HG03565 (cell line): ENCODE measurements at regions not wholly inside any gene's neighbourhood (a gene's known extent, or its start where the extent isn't known, plus 50 kb on each side); places are given as distances from the start of the nearest gene placed in this dataset.
"Not testable (repeated sequence)": the region's sequence is repeated elsewhere in the genome, so short reads cannot be mapped to it uniquely, and the experiment has no call there.

Source experiments
- ATAC-seq: cut with Tn5 transposase; IDR thresholded peaks from one replicate; pipeline ENCODE4 v1.9.1; 2021; ENCODE audit warnings: mild to moderate bottlenecking, moderate library complexity; ENCODE audit not compliant: unreplicated experiment

- ATAC-seq, result no peak
Observed at GRCh38 chr3:182389071-182389815, 404.1 kb upstream of the ATP11B start.

DNA sequence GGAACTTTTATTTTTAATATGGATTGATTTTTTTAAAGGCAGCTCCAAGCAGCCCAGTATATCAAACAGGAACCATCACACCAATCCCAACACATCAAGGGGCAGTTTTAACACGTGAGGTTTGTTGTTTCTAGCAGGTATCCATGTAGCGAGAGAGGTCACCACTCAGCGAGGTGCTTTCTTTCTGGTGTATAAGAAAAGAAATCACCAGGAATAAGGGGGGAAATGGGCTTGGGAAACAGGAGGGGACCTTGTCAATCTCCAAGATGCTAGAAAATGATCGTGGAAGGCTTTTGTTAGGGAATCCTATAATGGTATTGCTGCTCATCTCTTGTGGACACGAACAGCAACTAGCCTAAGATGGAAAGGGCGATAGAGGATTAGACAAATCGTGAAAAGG lies 402.9 kb upstream of the ATP11B start:
- ATAC-seq, result no peak

GRCh38 chr3:182392182-182392937 lies 400.9 kb upstream of the ATP11B start:
- ATAC-seq, result no peak

DNA sequence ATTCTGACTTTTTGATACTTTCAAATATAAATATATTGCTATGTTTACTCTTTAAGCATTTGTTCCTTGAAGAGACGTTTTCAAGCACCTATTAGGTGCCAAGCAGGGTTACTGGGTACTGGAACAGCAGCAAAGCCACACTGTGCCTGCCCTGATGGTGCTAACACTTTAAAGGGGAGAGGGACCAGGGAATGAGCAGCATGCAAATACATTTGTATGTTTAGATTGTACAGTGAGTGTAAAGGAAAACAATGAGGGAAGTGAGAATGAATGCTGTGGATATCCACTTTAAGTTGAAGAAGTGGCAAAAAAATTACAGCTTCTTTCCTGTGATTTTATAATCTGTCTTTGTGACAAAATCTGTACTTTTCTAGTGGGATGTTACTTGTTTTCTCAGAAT lies 400.2 kb upstream of the ATP11B start:
- ATAC-seq, result no peak

DNA sequence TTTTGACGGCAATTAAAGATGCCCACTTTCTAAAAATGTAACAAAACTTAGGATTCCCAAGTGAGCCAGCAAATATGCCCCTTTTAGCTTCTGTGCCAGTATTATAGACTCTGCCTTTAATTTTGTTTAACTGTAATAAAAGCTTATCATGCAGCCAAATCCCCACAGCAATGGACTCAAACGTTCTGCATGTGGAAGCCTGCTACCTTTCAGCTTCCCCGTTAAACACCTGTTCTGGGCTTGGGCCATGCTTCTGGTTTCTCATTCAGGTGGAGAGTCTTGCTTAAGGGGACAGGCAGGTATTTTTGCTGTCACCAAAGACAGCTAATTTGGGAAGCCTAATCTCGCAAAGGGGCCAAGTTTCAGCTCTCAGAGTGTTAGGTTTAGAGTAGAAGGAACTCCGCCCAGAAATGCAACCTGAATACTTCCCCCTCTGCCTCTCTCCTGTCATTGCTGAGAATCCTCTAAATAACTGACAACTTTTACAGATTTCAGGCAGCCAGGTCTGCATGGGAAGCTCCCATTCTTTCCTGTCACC lies 399.4 kb upstream of the ATP11B start:
- ATAC-seq, result no peak

- ATAC-seq, result no peak
Observed at GRCh38 chr3:182397164-182397563, 396.1 kb upstream of the ATP11B start.

DNA sequence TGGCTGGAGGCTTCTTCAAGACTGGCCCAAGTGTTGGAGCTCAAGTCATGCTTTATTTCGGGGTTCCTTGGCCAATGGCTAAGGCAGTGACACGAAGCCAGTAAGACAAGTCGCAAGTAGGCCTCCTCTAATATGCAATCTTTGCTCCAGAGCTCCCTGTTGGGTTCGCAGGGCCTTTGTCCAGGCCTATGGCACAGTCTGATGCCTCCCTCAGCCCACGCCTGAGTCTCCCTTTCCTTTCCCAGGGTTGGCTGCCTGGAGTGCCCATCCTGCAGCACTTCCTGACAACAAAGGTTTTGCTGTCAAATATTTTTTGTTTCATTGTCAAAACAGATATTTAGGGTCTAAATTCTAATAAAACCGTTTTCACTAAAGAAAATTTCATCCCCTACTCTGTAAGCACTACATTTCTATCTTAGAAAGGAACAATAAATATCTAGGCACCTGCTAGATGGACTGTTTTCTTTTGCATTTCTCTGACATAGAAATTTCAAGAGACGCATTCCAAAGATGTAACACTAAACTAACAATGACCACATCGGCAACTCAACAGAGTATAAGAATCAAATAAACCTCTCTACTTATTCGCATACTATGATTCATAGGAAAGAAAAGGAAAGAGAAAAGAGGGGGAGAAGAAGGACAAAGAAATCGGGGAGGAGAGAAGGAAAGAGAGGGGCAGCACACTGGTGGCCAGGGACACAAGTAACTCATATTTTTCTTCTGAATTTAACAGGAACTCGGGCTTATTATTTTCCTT lies 393.1 kb upstream of the ATP11B start:
- ATAC-seq, result no peak

DNA sequence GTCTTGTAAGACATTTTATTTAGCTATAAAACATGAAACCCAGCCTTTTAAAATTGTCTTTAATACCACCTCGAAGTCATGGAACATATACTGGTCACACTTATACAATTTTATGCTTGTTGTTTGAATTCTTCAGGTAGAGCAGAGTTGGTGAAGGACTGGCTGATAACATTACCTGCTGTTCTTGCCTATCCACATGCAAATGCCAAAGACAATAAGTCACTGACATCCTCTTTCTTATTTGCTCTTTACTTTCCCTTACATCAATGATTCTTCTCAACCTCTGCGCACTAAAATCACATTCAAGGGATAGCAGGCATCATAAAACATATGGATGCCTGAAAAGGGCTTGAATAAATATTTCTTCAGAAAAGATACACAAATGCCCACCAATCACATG lies 392.5 kb upstream of the ATP11B start:
- ATAC-seq, result no peak

GRCh38 chr3:182404031-182404430 lies 389.3 kb upstream of the ATP11B start:
- no peak for ATAC-seq

GRCh38 chr3:182405759-182406158 lies 387.5 kb upstream of the ATP11B start:
- no peak for ATAC-seq

- no peak for ATAC-seq
Observed at GRCh38 chr3:182406786-182407185, 386.5 kb upstream of the ATP11B start.

- no peak for ATAC-seq
Observed at GRCh38 chr3:182410051-182410450, 383.3 kb upstream of the ATP11B start.

DNA sequence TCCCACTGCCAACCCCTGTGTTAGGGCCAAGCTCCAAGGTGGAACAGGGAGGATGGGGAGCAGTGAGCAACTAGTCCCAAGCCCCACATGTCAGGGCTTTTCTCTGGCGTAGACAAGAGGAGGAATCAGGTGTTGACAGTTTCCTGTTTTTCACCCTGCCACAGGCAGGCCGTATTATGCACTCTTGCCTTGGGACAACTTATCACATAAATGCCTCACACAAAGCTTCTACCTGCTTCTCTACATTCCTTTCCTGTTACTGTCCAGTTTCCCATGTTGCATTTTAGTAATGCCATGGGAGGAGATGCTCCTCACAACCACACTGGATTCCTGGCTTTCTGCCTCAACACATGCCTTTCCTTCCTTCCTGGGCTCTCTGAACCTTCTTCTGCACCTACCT lies 381.2 kb upstream of the ATP11B start:
- no peak for ATAC-seq

DNA sequence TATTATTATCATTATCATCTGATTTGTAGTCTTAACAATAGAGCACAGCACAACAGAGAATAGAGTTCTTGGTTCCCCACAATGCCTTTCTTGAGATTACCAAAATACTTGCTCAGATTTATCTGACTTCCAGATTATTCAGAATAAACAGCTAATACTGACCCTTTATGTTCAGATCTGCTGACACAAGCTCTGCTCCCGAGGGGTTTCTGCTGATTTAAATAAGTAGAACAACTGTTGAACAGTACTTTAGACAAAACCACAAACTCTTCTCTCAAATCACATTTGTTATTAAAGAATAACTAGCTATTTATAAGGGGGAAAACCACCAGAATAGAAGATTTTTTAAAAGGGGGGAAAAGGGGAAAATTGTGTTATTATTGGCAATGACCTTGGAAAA lies 380.2 kb upstream of the ATP11B start:
- ATAC-seq, result no peak

DNA sequence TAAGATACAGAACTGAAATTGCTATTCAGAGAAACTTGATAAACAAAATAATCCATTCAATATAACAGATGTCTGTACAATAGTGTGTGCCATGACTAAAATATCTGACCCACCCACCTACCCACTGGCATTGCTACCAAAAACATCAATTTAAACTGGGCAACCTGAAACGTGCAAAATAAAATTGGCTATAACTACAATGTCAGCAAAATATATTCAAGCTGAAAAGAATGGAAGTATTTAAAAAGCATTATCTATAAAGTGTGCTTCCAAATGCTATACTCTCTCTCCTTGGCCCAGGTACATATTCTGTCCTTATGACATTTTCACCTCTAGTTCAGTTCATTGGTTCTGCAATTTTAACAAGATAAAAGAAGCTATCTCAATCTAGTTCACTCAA lies 379.6 kb upstream of the ATP11B start:
- ATAC-seq, result no peak

DNA sequence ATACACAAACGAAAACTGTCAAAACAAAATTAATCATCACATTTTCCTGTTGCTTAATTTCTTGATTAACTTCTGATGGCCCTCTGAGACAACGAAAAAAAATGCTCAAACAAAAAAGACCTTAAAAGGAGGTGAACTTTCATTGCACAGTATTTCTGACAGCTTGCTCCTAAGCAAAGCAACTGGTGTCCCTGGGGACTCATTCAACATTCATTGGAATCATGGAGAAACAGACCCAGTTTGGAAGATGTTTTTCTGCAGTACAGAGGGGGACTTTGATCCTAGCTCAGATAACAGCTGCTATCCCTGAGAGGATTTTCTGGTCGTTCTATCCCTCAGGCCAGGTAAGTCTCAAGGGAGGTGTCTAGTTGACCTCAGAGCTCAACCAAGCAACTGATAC lies 378.7 kb upstream of the ATP11B start:
- ATAC-seq, result no peak

DNA sequence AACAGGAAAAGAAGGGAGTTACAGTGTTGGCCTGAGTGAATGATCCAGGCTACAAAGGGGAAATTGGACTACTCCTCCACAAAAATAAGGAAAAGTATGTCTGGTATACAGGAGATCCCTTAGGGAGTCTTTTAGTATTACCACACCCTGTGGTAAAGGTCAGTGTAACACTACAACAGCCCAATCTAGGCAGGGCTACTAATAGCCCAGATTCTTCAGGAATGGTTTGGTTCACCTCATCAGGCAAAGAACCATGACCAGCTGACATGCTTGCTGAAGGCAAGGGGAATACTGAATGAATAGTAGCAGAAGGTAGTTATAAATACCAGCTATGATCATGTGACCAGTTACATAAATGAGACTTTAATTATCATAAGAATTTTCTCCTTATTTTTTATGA lies 372.6 kb upstream of the ATP11B start:
- ATAC-seq, result no peak

GRCh38 chr3:182424006-182424405 lies 369.3 kb upstream of the ATP11B start:
- ATAC-seq, result no peak

DNA sequence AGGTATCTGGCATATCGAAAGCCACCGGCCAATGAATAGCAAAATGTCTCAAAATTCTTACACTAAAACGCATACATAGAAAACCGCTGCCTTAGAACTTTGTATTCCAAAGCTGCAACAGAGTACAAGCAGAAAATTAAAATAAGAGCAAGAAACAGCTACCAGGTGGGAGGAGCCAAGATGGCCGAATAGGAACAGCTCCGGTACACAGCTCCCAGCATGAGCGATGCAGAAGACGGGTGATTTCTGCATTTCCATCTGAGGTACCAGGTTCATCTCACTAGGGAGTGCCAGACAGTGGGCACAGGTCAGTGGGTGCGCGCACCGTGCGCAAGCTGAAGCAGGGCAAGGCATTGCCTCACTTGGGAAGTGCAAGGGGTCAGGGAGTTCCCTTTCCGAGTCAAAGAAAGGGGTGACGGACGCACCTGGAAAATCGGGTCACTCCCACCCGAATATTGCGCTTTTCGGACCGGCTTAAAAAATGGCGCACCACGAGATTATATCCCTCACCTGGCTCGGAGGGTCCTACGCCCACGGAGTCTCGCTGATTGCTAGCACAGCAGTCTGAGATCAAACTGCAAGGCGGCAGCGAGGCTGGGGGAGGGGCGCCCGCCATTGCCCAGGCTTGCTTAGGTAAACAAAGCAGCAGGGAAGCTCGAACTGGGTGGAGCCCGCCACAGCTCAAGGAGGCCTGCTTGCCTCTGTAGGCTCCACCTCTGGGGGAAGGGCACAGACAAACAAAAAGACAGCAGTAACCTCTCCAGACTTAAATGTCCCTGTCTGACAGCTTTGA lies 367.2 kb upstream of the ATP11B start:
- ATAC-seq, result not testable (repeated sequence)

DNA sequence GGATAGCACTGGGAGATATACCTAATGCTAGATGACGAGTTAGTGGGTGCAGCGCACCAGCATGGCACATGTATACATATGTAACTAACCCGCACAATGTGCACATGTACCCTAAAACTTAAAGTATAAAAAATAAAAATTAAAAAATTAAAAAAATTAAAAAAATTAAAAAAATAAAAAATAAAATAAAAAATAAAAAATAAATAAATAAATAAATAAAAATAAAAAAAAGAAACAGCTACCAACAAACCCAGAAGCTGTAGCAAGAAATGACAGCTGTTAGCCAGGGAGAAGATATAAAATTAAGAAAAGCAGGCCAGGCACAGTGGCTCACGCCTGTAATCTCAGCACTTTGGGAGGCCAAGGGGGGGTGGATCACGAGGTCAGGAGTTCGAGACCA lies 361.3 kb upstream of the ATP11B start:
- ATAC-seq, result not testable (repeated sequence)

DNA sequence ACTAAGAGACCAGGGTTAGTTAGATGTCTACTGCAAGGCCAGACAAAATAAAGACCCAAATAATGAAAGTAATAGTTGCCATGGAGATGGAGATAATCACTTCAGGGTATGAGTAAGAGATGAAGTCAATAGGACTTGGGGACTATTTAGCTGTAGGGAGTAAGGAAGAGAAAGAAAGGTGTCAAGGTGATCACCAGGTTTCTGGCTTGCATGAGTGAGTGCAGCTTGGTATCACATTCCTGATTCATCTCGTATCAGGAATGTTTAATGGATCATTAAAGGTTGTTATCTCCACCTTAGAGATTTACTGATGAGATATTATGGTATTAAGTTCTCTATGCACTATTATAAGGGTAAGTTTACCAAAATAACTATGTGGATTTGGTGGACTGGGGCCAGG lies 357.4 kb upstream of the ATP11B start:
- ATAC-seq, result no peak
